ENCODE measurements at regions not wholly inside any gene's neighbourhood (a gene's known extent, or its start where the extent isn't known, plus 50 kb on each side); places are given as distances from the start of the nearest gene placed in this dataset.

DNA sequence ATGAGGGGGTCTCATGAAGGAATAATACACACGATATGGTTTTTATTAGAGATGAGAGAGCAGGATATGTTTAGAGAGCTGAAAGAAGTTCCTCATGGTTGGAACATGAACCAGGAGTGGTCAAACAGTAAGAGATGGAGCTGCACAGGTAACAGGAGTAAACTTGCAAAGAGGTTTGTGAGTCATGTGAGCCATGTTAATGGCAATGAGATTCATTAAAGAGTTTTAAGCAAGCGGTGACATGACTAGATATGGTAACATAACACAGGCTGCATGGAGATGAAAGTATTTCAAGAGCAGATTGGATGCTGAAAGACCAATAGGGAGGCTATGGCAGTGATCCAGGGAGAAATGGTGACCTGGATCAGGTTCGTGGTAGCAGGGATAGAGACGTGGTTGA, 62.6 kb upstream of the SSTR1 start:
- no peak for TF ChIP-seq CTCF (IDR thresholded peaks at IDR 0.05; ENCODE audit: unreplicated experiment)
- Mint-ChIP-seq H3K27me3 (ENCODE audit: unreplicated experiment) (peaks cover 2% of the 10 kb centered on the region), H3K9me3 (ENCODE audit: unreplicated experiment) (no peaks in the 10 kb centered on the region), H3K4me1 (ENCODE audit: unreplicated experiment) (peaks cover 5% of the 10 kb centered on the region), H3K27ac (ENCODE audit: unreplicated experiment) (no peak overlapping the region), H3K36me3 (ENCODE audit: low read depth, unreplicated experiment) (no peaks in the 10 kb centered on the region), H3K4me3 (ENCODE audit: unreplicated experiment) (no peak overlapping the region)
- DNase-seq (ENCODE audit: low spot score), result no peak

DNA sequence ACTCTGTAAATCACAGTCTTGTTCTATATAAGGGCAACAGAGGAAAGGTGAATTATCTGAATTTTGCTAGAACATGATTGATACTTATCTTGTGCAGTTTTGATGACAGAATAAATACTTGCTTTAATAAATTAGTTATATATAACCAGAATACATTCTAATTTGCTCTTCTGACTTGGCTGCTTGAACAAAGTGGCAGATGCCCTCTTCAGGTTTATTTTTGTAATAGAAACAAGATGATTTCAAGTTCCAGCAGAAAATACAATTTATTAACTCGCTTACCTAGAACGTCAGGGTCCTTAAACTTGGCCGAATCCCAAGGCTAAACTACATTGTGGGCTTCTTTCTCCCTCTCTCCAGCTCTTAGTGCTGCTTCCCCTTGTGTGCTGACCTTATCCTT, 57.6 kb upstream of the SSTR1 start:
- peaks cover 2% of the 10 kb centered on the region for H3K27me3 Mint-ChIP-seq (ENCODE audit: unreplicated experiment)
- H3K27ac Mint-ChIP-seq (ENCODE audit: unreplicated experiment), result no peak overlapping the region
- H3K4me1 Mint-ChIP-seq (ENCODE audit: unreplicated experiment), result no peaks in the 10 kb centered on the region
- no peaks in the 10 kb centered on the region for H3K9me3 Mint-ChIP-seq (ENCODE audit: unreplicated experiment)
- no peak for TF ChIP-seq CTCF (IDR thresholded peaks at IDR 0.05; ENCODE audit: unreplicated experiment)
- H3K4me3 Mint-ChIP-seq (ENCODE audit: unreplicated experiment), result no peak overlapping the region
- H3K36me3 Mint-ChIP-seq (ENCODE audit: low read depth, unreplicated experiment), result no peaks in the 10 kb centered on the region
- no peak for DNase-seq (ENCODE audit: low spot score)

Data from endothelial cell (in vitro differentiated cells).